MCF 10A (cell line): ENCODE measurements at regions not wholly inside any gene's neighbourhood (a gene's known extent, or its start where the extent isn't known, plus 50 kb on each side); places are given as distances from the start of the nearest gene placed in this dataset.

Experiments
- BruUV-seq: library from RNA; stranded (reverse); fragments of 400-500 nt; replicated peaks from 2 replicates; lab custom pipeline; 2021; lab: Mats Ljungman, UMichigan
- CTCF ChIA-PET: fragments of 300-600 bp; sonication (Branson Sonifier 250); formaldehyde crosslinking; extraction: SDS; loops from one replicate; lab custom pipeline; 2021; ENCODE audit warnings: antibody characterized with exemption, inconsistent platforms; lab: Yijun Ruan, JAX
- POLR2A ChIA-PET: fragments of 300-600, 350-650 bp; sonication (Branson Sonifier 250); formaldehyde crosslinking; extraction: SDS; loops from one replicate; lab custom pipeline; 2020; ENCODE audit warnings: antibody characterized with exemption, inconsistent platforms; lab: Yijun Ruan, JAX
- DNase-seq: peaks from one replicate; pipeline ENCODE4 v3.0.0-alpha.2; 2018; ENCODE audit not compliant: unreplicated experiment
- H3K27ac Mint-ChIP-seq: one replicate; pipeline ENCODE4 v1.8.0; 2022; ENCODE audit warnings: mild to moderate bottlenecking, low read depth, mixed read lengths; ENCODE audit not compliant: unreplicated experiment
- H3K27me3 Mint-ChIP-seq: one replicate; pipeline ENCODE4 v1.8.0; 2022; ENCODE audit warnings: mixed read lengths; ENCODE audit not compliant: insufficient read depth, unreplicated experiment
- H3K36me3 Mint-ChIP-seq: one replicate; pipeline ENCODE4 v1.8.0; 2022; ENCODE audit warnings: mild to moderate bottlenecking, moderate library complexity, mixed read lengths; ENCODE audit not compliant: insufficient read depth, unreplicated experiment
- H3K4me1 Mint-ChIP-seq: one replicate; pipeline ENCODE4 v1.8.0; 2022; ENCODE audit warnings: mixed read lengths; ENCODE audit not compliant: insufficient read depth, unreplicated experiment
- H3K4me3 Mint-ChIP-seq: one replicate; pipeline ENCODE4 v1.8.0; 2022; ENCODE audit warnings: mild to moderate bottlenecking, moderate library complexity, mixed read lengths; ENCODE audit not compliant: unreplicated experiment
- H3K9me3 Mint-ChIP-seq: one replicate; pipeline ENCODE4 v1.8.0; 2022; ENCODE audit warnings: mixed read lengths; ENCODE audit not compliant: unreplicated experiment
- intact Hi-C: fragments of 100-400 bp; cut with micrococcal nuclease; formaldehyde crosslinking; loops from 2 replicates; pipeline ENCODE4 v1.14.1; 2022
- TF ChIP-seq, protein P1 (sequence below): fragments of 200-600 bp; IDR thresholded peaks from one replicate; pipeline ENCODE4 v1.8.0; 2022; ENCODE audit warnings: antibody characterized with exemption, mild to moderate bottlenecking; ENCODE audit not compliant: unreplicated experiment

DNA sequence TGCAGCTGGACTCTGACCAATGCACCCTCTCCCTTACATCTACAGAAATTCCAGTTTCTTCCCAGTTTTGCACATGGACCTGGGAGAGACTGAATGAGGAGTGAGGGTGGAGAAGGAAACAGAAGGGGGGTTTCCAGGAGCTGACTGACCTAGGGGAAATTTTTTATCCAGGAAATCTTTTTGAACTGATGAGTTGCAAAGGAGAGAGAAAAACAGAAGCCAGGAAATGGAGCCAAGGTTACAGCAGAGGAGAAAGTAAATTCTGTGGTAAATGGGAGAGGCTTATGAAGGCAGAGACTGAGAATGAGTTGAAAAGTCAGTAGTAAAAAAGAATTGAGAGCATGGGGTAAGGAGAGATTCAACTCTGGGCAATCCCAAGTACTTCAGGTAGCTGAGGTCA is 192.8 kb downstream of the SMIM20 start:
- no peaks in the 10 kb centered on the region for H3K36me3 Mint-ChIP-seq
- intact Hi-C loops: no loop called here
- TF ChIP-seq, protein P1, sequence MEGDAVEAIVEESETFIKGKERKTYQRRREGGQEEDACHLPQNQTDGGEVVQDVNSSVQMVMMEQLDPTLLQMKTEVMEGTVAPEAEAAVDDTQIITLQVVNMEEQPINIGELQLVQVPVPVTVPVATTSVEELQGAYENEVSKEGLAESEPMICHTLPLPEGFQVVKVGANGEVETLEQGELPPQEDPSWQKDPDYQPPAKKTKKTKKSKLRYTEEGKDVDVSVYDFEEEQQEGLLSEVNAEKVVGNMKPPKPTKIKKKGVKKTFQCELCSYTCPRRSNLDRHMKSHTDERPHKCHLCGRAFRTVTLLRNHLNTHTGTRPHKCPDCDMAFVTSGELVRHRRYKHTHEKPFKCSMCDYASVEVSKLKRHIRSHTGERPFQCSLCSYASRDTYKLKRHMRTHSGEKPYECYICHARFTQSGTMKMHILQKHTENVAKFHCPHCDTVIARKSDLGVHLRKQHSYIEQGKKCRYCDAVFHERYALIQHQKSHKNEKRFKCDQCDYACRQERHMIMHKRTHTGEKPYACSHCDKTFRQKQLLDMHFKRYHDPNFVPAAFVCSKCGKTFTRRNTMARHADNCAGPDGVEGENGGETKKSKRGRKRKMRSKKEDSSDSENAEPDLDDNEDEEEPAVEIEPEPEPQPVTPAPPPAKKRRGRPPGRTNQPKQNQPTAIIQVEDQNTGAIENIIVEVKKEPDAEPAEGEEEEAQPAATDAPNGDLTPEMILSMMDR: no peak
- no peak for DNase-seq
- no peak overlapping the region for H3K27ac Mint-ChIP-seq
- H3K4me3 Mint-ChIP-seq: no peak overlapping the region
- peaks cover 10% of the 10 kb centered on the region for H3K9me3 Mint-ChIP-seq
- POLR2A ChIA-PET: interaction anchor here (0.8 to 1.3 kb wide), 3 partner anchors 8 to 213 kb away, joined by 3 to 6 read pairs (median 4); no protein-coding TSS in a partner anchor
- no TSS peak for BruUV-seq
- CTCF ChIA-PET: interaction anchor here (3.8 to 5.4 kb wide), 2 partner anchors 21 to 24 kb away, joined by 18 to 25 read pairs; no protein-coding TSS in a partner anchor
- peaks cover 18% of the 10 kb centered on the region for H3K4me1 Mint-ChIP-seq
- H3K27me3 Mint-ChIP-seq: no peaks in the 10 kb centered on the region

DNA sequence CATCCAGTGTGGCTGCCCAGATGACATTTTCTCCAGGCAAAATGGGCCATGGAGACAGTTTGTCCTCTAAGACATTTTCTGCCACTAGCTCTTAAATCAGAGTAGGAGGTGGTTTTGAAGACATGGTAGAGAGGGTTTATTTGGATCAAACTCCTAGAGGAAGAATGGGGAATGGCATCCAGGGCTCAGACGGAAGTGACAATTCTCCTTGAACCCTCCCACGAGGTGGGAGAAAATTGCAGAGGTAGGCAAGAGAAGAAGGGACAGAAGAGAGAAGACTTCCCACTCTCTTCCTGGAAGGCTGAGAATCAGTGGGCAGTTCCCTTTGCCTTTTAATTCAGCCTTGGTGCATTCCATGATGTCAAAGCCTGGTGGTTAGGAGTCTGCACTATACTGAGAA is 194.0 kb downstream of the SMIM20 start:
- Mint-ChIP-seq H3K27me3 (no peaks in the 10 kb centered on the region), H3K9me3 (peaks cover 12% of the 10 kb centered on the region), H3K4me3 (no peak overlapping the region), H3K4me1 (peaks cover 18% of the 10 kb centered on the region), H3K27ac (no peak overlapping the region), H3K36me3 (no peaks in the 10 kb centered on the region)
- ChIA-PET POLR2A (interaction anchor here (1.0 kb wide), 1 partner anchor 19 kb away, joined by 3 read pairs; no protein-coding TSS in a partner anchor), CTCF (interaction anchor here (1.0 to 5.4 kb wide), 5 partner anchors 8 to 25 kb away, joined by 3 to 25 read pairs (median 5); no protein-coding TSS in a partner anchor)
- intact Hi-C loops: no loop called here
- TF ChIP-seq, protein P1: no peak
- no peak for DNase-seq
- BruUV-seq: no TSS peak

DNA sequence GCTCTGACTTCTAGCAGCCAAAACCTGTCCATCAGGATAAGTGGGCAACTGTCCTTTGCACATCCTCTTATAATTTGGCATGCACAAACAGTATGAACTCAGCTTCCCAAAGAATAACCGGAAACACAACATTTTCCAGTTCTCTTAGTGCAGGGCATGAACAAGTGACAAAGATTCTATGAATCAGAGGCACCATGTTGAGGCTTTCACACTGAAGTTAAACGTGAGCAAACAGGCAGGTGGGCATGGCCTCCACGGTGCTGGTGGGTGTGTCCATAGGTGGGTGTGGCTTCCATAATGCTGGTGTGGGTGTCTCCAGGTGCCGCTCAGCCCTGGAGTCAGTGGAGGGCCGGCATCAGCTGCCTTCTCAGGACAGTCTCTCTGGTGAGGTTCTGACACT is 196.5 kb downstream of the SMIM20 start:
- ChIA-PET POLR2A (interaction anchor here (1.7 kb wide), 1 partner anchor 11 kb away, joined by 4 read pairs; no protein-coding TSS in a partner anchor), CTCF (interaction anchor here (2.8 kb wide), 1 partner anchor 28 kb away, joined by 9 read pairs; no protein-coding TSS in a partner anchor)
- no peaks in the 10 kb centered on the region for H3K27me3 Mint-ChIP-seq
- no peak overlapping the region for H3K4me3 Mint-ChIP-seq
- peaks cover 15% of the 10 kb centered on the region for H3K4me1 Mint-ChIP-seq
- TF ChIP-seq, protein P1: no peak
- intact Hi-C loops: no loop called here
- H3K36me3 Mint-ChIP-seq: no peaks in the 10 kb centered on the region
- peaks cover 19% of the 10 kb centered on the region for H3K9me3 Mint-ChIP-seq
- DNase-seq: no peak
- H3K27ac Mint-ChIP-seq: no peak overlapping the region
- no TSS peak for BruUV-seq

DNA sequence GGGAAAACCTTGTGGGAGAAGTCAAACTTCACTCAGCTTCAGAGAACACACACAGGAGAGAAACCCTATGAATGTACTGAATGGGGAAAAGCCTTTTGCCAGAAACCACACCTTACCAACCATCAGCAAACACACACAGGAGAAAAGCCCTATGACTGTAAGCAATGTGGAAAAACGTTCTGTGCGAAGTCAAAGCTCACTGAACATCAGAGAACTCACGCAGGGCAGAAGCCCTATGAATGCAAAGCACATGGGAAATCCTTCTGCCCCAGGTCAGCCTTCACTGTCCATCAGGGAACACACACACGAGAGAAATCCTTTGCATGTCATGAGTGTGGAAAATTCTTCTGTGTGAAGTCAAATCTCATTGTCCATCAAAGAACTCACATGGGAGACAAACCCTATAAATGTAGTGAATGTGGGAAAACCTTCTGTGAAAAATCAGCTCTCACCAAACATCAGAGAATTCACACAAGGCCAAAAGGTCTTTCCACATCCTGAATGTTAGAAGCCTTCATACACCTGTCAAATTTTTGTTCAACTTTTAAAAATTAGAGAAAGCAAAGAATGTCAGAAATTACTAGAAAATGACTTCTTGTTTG is 199.4 kb downstream of the SMIM20 start:
- TF ChIP-seq, protein P1: no peak
- Mint-ChIP-seq H3K4me1 (no peaks in the 10 kb centered on the region), H3K9me3 (peaks cover 19% of the 10 kb centered on the region), H3K27ac (no peak overlapping the region), H3K4me3 (no peak overlapping the region), H3K36me3 (no peaks in the 10 kb centered on the region), H3K27me3 (no peaks in the 10 kb centered on the region)
- intact Hi-C loops: no loop called here
- no TSS peak for BruUV-seq
- no peak for DNase-seq
- ChIA-PET CTCF (no interaction called here), POLR2A (no interaction called here)
